T47D (cell line): ENCODE measurements at regions not wholly inside any gene's neighbourhood (a gene's known extent, or its start where the extent isn't known, plus 50 kb on each side); places are given as distances from the start of the nearest gene placed in this dataset.
"Not testable (repeated sequence)": the region's sequence is repeated elsewhere in the genome, so short reads cannot be mapped to it uniquely, and the experiment has no call there.

Experiments
- DNase-seq, 2 experiments: peaks; one replicate each; pipeline versions ENCODE4 v3.0.0 to v3.0.0-alpha.2; 2011 to 2012; ENCODE audit warnings: low read depth in 1 of 2, low spot score in 1 of 2
- JUND ChIP-seq: IDR thresholded peaks from 2 replicates; pipeline ENCODE4 v1.6.1; 2012; ENCODE audit warnings: low read depth
- in situ Hi-C: cut with HindIII; loops from 2 replicates; pipeline ENCODE4 v1.10.0; 2016; ENCODE audit warnings: low sequenced_read_pairs, low pct_unique_long_range_greater_than_20kb

DNA sequence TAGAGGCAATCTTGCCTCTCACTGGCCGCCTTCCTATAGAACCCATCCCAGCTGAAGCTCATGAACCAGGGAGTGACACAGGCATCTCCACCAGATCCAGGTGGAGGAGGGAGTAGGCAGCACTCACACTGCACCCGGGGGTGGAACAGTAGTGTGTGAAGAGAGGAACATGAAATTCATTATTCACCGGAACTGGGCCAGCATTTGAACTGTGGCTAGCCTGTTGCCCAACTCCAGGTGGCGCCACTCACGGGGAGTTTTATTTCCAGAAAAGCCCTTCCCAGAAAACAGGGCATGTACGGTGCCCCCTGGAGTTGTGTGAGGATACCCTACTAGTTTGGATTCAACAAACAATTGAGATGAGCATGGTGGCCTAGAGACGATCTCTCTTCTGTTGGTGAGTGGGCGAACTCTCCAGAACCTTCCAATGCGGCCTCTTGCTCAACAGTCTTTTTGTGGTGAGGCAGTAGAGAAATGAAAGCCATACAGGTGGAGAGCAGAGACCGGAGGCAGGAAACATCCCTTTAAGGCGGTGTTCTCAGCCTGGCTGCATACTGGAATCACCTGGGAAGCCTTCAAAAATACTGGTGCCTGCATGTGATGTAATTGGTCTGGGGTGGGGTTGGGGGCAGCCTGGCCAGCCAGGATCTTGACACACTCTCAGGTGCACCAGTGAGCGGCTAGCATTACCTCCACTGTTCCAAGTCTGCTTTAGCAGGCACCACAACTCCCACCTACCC is 73.5 kb upstream of the NEDD4L start:
- in situ Hi-C loops = no loop called here
- TF ChIP-seq JUND = no peak
- peak in 1 of 2 experiments; percentile 2 for DNase-seq

DNA sequence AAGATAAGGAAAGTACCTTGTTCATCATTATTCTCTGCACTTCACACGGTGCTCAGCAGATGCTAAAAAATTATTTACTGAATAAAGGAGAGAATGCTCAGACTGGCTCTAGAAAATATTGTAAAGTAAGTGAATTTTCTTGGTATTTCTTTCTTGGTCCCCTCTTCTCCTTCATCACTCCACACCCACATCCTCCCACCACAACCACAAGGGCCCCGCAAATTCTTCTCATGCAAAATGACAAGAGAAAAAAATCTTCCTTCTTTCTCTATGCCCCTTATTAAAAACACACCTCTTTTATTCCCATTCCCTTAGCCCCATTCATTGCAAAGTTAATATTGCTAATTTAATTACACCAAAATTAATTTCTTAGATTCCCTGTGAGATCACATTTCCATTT is 74.2 kb upstream of the NEDD4L start:
- no peak for DNase-seq
- in situ Hi-C loops = no loop called here
- TF ChIP-seq JUND = no peak

DNA sequence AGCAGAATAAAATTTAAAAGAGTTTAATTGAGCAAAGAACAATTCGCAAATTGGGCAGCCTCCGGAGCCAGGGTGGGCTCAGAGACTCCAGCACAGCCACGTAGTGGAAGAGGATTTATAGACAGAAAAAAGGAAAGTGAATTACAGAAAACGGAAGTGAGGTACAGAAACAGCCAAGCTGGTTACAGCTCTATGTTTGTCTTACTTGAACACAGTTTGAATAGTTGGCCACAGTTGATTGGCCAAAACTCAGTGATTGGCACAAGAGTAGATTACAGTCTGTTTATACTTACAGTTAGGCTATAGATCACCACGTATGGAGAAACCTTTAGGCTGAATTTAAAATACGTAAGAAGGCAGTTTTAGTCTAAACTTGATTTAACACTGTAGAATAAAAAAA is 78.8 kb upstream of the NEDD4L start:
- TF ChIP-seq JUND = no peak
- DNase-seq = peak in 1 of 2 experiments; percentile 9
- in situ Hi-C loops = no loop called here

DNA sequence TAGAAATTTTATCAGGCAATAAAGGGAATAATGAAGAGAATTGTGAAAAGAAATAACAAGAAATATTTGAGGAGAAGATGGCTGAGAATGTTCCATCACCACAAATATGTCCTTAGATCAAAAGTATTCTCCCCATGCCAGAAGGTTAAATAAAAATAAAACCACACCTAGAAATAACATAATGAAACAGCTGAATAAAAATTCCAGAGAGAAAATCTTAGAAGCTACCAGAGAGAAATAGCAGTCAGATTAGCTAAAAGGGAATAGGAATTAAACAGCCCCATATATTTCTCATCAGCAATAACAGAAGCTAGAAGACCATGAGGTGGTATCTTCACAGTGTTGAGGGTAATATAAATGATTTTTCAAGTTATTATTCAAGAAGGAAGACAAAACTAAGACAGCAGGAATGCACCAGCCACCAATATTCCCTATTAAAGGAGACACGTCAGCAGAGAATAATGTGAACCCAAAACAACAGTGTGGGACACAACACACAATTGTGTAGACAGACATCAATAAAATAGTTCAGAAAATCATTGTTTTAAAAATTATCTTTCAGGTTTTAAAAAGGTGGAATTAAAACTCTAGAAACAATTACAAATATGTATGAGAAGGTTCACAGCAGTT is 82.0 kb upstream of the NEDD4L start:
- no peak for TF ChIP-seq JUND
- no peak for DNase-seq
- in situ Hi-C loops = no loop called here

DNA sequence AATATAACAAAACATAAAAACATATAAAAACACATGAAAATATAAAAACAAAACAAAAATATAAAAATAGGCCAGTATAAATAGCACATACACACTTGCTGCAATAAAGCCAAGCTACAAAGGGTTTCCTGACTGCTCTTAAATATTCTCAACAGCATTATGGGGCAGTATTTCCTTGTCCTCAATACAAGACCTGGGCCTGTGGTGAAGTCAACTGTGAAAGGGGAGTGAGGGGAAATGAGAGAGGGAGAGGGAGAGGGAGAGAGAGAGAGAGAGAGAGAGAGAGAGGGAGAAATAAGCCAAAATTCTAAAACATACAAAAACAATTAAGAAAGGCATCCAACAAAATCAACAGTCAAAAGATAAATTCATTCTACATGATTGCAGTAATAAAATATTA is 82.6 kb upstream of the NEDD4L start:
- TF ChIP-seq JUND = no peak
- no peak for DNase-seq
- in situ Hi-C loops = no loop called here

DNA sequence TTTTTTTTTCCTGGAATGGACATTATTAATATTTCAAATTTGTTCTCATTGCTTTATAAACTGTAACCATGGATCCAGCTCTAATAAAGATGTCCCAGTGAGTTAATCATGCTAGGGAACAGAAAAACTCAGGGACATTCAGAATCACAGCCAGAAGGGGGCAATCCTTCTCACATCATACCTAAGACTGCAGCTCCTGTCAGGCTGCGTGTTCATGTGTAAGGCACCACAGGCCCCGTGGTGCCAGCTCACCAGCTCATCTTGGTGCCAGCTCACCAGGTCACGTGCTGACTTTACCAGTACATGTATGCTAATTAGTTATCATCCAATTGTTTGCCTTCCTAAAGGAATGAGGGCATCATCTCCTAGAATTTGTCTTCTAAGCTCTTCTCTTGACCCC is 84.7 kb upstream of the NEDD4L start:
- peak; percentile 11 to 65 for DNase-seq
- in situ Hi-C loops = no loop called here
- no peak for TF ChIP-seq JUND

DNA sequence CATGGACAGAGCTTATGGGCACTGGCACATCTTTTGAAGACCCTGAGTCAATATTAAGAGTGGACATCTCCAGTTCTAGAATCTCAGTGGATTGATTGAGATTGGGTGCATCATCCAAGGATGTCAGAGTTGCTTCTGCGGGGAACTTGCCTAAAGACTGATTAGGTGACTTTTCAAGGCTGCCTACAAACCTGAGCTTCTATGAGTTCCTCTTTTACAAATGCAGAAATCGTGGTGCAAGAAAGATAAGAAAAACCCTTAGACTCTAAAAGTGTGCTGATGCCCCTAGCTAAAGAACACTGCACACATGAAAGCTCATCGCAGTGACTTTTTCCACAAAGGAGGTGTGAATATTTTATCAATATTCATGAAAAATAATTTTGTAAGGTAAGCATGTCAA is 86.8 kb upstream of the NEDD4L start:
- no peak for DNase-seq
- no peak for TF ChIP-seq JUND
- in situ Hi-C loops = no loop called here

DNA sequence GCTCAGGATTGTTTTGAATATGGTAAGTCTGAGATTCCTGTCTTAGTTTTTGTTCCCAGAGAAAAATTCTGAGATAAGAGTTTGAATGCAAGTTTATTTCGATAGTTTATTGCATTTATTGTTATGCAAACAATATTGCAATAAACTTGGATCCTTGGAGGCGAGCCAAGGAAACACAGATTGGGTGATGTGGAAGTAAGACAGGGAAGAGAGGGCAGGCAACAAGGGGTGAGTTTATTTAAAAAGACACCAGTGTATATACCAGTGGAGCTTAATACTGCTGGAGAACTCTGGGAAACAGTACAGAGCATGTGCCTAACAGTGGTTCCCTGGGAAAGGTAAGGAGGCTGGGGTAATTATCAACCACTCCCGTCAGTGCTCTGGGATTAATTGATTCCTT is 87.5 kb upstream of the NEDD4L start:
- no peak for DNase-seq
- in situ Hi-C loops = no loop called here
- TF ChIP-seq JUND = no peak

DNA sequence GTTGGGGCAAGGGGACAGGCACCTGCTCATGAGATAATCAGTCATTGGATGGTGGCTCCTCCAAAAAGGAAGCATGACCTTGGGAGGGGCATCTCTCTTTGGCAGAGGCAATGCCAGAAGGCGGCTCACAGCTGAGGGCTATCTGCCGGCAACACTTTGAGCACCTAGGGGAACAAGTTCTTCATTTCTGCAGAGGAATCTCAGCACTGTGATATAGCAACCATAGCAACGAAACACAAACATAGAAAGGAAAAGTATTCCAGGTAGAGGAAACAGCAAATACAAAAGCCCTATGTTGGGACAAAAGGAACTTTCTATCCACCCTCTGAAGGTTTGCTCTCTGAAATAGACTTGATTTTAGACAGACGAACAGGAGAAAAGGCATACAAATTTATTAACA is 89.1 kb upstream of the NEDD4L start:
- DNase-seq = no peak
- no peak for TF ChIP-seq JUND
- in situ Hi-C loops = no loop called here

DNA sequence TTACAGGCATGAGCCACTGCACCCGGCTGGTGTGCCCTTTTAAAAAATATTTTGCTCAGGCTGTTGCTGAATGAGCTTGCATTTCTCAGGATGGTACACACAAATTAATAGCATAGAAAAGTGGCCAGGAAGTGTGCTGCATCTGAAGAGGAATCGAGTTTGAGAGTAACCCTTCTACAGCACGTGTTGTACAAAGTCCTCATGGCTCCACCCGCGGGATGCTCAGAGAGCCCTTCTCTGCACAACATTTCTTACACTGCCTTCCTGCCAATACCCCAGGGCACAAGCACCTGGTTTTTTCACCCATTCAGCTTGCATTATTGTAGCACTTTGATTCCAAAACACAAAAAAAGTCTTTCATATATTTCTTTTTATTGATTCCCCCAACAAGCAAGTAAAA is 90.1 kb upstream of the NEDD4L start:
- in situ Hi-C loops = no loop called here
- no peak for DNase-seq
- TF ChIP-seq JUND = no peak

DNA sequence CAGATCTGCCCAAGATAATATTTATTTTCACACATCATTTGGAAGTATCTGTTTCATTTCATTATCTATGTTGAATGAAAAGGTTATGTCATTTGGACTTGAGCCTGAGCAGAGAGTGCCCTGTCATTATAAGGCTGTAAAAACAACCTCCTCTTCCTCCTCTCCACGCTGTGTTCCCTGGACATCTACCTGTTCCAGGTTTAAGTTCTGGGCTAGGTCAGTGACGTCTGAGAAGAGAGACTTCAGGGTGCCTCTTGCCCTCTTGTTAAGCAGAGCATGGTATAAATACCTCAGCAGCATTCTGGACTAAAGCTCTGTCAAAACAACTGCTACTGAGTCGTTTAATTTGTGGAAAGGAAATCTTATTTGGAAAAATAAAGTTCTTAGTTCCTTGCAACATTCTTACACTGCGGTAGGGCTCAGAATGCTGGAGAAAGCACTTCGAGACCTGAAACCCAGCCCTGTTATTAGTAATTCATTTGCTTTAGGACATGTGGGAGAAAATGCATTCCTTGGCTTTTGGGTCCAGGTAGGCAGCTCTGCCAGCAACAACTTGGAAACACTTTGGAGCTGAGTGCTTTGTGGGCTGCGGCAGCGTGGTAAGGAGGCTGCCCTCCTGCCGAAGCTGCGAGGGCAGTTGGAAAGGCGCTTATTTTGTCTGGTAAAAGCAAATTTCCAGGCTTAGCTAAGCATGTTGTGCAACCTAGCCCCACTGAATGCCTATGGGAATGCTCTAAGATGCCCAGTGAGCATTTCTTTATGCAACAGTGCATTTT is 91.8 kb upstream of the NEDD4L start:
- DNase-seq = no peak
- no peak for TF ChIP-seq JUND
- in situ Hi-C loops = no loop called here

DNA sequence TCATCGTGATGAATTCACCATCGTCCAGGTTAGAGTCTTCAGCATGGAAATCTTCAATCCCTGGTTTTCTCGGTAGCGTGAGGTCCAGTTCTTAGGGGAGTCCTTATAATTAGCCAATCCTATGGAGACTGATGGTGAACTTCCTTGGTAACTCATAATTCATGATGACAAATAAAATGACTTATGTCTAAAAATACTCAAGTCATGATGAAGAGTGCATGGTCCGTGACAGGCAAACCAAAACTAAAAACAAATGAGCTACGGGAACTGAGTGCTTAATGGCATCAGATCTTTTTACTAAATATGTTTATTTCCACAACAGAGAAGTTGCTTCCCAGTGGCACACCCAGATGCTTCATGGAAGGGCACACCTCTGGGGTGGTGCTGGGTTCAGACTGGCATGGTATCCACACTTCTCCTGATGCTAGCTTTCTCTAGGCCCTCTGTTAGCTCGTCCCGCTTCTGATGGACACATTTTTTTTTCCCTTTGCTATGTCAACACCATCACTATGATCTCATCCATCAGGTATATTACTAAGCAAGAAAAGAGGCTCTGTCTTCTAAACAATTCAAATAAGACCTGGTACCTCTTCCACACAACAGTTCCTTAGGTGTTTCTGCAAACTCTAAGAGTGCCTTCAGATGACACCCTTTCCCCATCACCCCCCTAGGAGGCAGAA is 92.8 kb upstream of the NEDD4L start:
- no peak for DNase-seq
- no peak for TF ChIP-seq JUND

DNA sequence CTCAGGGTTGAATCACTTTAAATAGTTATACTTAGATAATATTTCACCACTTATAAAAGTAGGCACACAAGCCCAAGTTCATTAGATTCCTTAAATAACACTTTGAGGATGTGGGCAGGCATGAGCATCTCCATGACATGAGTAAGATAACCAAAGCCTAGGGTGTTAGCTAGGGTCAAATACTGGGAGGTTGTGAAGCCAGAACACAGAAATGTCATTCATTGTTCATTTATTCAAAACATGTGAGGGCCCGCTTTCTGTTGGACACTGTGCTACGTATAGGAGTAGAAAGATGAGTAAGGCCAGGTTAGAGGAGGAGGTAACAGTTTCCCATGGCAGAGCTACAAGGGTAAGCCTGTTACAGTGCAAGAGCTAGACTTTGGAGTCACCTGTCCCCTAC is 93.5 kb upstream of the NEDD4L start:
- no peak for DNase-seq
- in situ Hi-C loops = no loop called here
- no peak for TF ChIP-seq JUND

More for the DNA sequence above, 92.8 kb upstream of the NEDD4L start:
- in situ Hi-C loops = no loop called here

DNA sequence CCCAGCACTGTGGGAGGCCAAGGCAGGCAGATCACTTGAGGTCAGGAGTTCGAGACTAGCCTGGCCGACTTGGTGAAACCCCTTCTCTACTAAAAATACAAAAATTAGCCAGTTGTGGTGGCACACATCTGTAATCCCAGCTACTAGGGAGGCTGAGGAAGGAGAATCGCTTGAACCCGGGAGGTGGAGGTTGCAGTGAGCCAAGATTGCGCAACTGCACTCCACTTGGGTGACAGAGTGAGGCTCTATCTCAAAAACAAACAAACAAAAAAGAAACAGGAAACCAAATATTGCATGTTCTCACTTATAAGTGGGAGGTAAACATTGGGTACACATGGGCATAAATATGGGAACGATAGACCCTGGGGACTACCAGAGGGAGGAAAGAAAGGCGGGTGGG is 94.7 kb upstream of the NEDD4L start:
- in situ Hi-C loops, DNase-seq: not testable (repeated sequence)
